Sigmoid colon (tissue), 4 donors: ENCODE measurements at regions not wholly inside any gene's neighbourhood (a gene's known extent, or its start where the extent isn't known, plus 50 kb on each side); places are given as distances from the start of the nearest gene placed in this dataset.

Source experiments
- EP300 ChIP-seq, 4 donors: sonication (generic); formaldehyde crosslinking; IDR thresholded peaks; one replicate each; pipeline ENCODE4 v1.6.1; 2017; ENCODE audit warnings: antibody characterized with exemption in 4 of 4
- POLR2A ChIP-seq, 2 donors: fragments of 450-650 bp; IDR thresholded peaks; one replicate each; pipeline ENCODE4 v1.6.1; 2016; ENCODE audit warnings: antibody characterized with exemption in 2 of 2, mild to moderate bottlenecking in 2 of 2, moderate library complexity in 2 of 2
- POLR2AphosphoS5 ChIP-seq, 4 donors: sonication (generic); formaldehyde crosslinking; IDR thresholded peaks; one replicate each; pipeline ENCODE4 v1.6.1; 2017; ENCODE audit warnings: antibody characterized with exemption in 4 of 4
- TF ChIP-seq, protein P1 (sequence below), 4 experiments: fragments of 450-650 bp in 3 of 4; fragments of 200-600 bp in 1 of 4; IDR thresholded peaks; one replicate each; pipeline ENCODE4 v1.5.1; 2016 to 2019; ENCODE audit warnings: antibody characterized with exemption in 4 of 4, mild to moderate bottlenecking in 3 of 4, moderate library complexity in 2 of 4

DNA sequence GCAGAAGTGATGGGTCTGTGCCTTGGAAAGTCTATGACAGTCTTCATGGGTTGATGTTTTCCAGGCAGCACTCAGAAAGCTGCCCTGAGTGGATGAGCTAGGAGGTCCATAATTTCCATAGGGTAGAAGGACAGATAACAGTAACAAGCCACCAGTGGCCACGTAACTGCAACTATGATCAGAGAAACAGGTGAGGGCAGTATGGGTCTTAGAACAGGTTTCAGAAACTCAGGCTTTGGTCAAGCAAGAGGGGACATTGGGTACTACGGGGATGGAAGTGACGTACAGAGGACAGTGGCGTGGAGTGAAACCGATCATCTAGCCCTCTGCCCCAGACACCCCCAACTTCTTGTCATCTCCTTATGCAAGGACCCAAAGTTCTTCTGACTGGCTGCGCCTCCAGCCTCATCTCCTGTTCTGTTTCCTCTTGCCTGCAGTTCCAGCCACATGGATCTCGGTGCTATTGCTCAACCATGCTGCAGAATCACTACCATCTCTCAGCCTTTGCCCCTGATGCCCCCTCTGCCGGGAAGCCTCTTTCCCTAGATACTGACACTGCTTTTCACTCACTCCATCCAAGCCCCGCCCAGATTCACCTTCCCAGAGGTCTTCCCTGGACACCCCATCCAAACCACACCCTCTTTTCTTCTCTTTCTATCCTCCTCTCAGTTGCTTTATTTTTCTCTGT is 123.4 kb downstream of the MFAP3L start:
- TF ChIP-seq POLR2AphosphoS5 (IDR thresholded peaks at IDR 0.05) (no peak), POLR2A (IDR thresholded peaks at IDR 0.05) (no peak), EP300 (IDR thresholded peaks at IDR 0.05) (no peak)
- TF ChIP-seq, protein P1, sequence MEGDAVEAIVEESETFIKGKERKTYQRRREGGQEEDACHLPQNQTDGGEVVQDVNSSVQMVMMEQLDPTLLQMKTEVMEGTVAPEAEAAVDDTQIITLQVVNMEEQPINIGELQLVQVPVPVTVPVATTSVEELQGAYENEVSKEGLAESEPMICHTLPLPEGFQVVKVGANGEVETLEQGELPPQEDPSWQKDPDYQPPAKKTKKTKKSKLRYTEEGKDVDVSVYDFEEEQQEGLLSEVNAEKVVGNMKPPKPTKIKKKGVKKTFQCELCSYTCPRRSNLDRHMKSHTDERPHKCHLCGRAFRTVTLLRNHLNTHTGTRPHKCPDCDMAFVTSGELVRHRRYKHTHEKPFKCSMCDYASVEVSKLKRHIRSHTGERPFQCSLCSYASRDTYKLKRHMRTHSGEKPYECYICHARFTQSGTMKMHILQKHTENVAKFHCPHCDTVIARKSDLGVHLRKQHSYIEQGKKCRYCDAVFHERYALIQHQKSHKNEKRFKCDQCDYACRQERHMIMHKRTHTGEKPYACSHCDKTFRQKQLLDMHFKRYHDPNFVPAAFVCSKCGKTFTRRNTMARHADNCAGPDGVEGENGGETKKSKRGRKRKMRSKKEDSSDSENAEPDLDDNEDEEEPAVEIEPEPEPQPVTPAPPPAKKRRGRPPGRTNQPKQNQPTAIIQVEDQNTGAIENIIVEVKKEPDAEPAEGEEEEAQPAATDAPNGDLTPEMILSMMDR (IDR thresholded peaks at IDR 0.05) = no peak
